ENCODE measurements at regions not wholly inside any gene's neighbourhood (a gene's known extent, or its start where the extent isn't known, plus 50 kb on each side); places are given as distances from the start of the nearest gene placed in this dataset.

DNA sequence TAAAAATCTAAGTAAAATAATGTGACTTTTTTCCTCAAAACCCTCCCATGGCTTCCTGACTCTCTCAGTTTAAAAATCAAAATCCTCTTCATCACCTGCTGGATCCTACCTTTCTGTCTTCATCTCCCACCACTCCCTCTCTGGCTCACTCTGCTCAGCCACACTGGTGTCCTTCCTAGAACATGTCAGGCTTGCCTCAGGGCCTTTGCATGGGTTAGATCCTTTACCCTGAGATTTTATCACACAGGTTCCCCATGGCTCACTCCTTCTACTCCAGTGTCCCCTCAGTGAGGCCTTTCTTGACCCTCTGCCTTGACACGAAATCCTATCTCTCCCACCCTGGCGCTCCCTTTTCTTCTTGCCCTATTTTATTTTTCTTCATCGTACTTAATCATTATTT is 141.8 kb downstream of the RPL22L1 start:
- TF ChIP-seq, protein P1, sequence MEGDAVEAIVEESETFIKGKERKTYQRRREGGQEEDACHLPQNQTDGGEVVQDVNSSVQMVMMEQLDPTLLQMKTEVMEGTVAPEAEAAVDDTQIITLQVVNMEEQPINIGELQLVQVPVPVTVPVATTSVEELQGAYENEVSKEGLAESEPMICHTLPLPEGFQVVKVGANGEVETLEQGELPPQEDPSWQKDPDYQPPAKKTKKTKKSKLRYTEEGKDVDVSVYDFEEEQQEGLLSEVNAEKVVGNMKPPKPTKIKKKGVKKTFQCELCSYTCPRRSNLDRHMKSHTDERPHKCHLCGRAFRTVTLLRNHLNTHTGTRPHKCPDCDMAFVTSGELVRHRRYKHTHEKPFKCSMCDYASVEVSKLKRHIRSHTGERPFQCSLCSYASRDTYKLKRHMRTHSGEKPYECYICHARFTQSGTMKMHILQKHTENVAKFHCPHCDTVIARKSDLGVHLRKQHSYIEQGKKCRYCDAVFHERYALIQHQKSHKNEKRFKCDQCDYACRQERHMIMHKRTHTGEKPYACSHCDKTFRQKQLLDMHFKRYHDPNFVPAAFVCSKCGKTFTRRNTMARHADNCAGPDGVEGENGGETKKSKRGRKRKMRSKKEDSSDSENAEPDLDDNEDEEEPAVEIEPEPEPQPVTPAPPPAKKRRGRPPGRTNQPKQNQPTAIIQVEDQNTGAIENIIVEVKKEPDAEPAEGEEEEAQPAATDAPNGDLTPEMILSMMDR (IDR thresholded peaks at IDR 0.05; ENCODE audit: low read length): no peak
- TF ChIP-seq EZH2 (optimal IDR thresholded peaks at IDR 0.05; ENCODE audit: low read depth, low read length) (no peak), EZH2phosphoT487 (IDR thresholded peaks at IDR 0.05; ENCODE audit: low read length) (no peak)

Data from MM.1S (cell line).